ENCODE measurements at regions not wholly inside any gene's neighbourhood (a gene's known extent, or its start where the extent isn't known, plus 50 kb on each side); places are given as distances from the start of the nearest gene placed in this dataset.

- FAIRE-seq, result peak; percentile 11
Measured at GRCh38 chr2:8409461-8410260, 272.2 kb upstream of the ID2 start.

GRCh38 chr2:8412082-8412481, 269.8 kb upstream of the ID2 start:
- DNase-seq (ENCODE audit: insufficient read length, low spot score) (no peak), FAIRE-seq (no peak)

More at GRCh38 chr2:8409461-8410260, 272.2 kb upstream of the ID2 start:
- DNase-seq (ENCODE audit: insufficient read length, low spot score), result no peak

- FAIRE-seq (no peak), DNase-seq (ENCODE audit: insufficient read length, low spot score) (no peak)
Measured at GRCh38 chr2:8412586-8412985, 269.3 kb upstream of the ID2 start.

- DNase-seq (ENCODE audit: insufficient read length, low spot score) (no peak), FAIRE-seq (no peak)
Measured at GRCh38 chr2:8413589-8414135, 268.2 kb upstream of the ID2 start.

- FAIRE-seq, result no peak
- DNase-seq (ENCODE audit: insufficient read length, low spot score), result no peak
Measured at GRCh38 chr2:8414946-8415879, 266.6 kb upstream of the ID2 start.

GRCh38 chr2:8416001-8416571, 265.8 kb upstream of the ID2 start:
- DNase-seq (ENCODE audit: insufficient read length, low spot score) (no peak), FAIRE-seq (no peak)

- FAIRE-seq, result no peak
- no peak for DNase-seq (ENCODE audit: insufficient read length, low spot score)
Measured at GRCh38 chr2:8416849-8417832, 264.7 kb upstream of the ID2 start.

- DNase-seq (ENCODE audit: insufficient read length, low spot score) (no peak), FAIRE-seq (no peak)
Measured at GRCh38 chr2:8418721-8419120, 263.1 kb upstream of the ID2 start.

- FAIRE-seq (peak; percentile 98), DNase-seq (ENCODE audit: insufficient read length, low spot score) (peak; percentile 41)
Measured at GRCh38 chr2:8421658-8422449, 260.0 kb upstream of the ID2 start.

GRCh38 chr2:8422450-8422800, 259.4 kb upstream of the ID2 start:
- DNase-seq (ENCODE audit: insufficient read length, low spot score) (no peak), FAIRE-seq (no peak)

- DNase-seq (ENCODE audit: insufficient read length, low spot score) (no peak), FAIRE-seq (no peak)
Measured at GRCh38 chr2:8424997-8425900, 256.6 kb upstream of the ID2 start.

GRCh38 chr2:8426550-8426949, 255.3 kb upstream of the ID2 start:
- FAIRE-seq, result no peak
- no peak for DNase-seq (ENCODE audit: insufficient read length, low spot score)

GRCh38 chr2:8427211-8427610, 254.6 kb upstream of the ID2 start:
- no peak for FAIRE-seq
- DNase-seq (ENCODE audit: insufficient read length, low spot score), result no peak

- FAIRE-seq (no peak), DNase-seq (ENCODE audit: insufficient read length, low spot score) (no peak)
Measured at GRCh38 chr2:8430628-8431027, 251.2 kb upstream of the ID2 start.

GRCh38 chr2:8431446-8432125, 250.3 kb upstream of the ID2 start:
- FAIRE-seq, result no peak
- DNase-seq (ENCODE audit: insufficient read length, low spot score), result no peak

GRCh38 chr2:8432706-8433336, 249.0 kb upstream of the ID2 start:
- DNase-seq (ENCODE audit: insufficient read length, low spot score), result no peak
- peak; percentile 26 for FAIRE-seq

GRCh38 chr2:8433390-8433789, 248.5 kb upstream of the ID2 start:
- peak; percentile 52 for FAIRE-seq
- no peak for DNase-seq (ENCODE audit: insufficient read length, low spot score)

All from GM19239 (cell line).